DMS153 treated with DMSO at 0.1 percent for 48 hours (cell line): ENCODE measurements at regions not wholly inside any gene's neighbourhood (a gene's known extent, or its start where the extent isn't known, plus 50 kb on each side); places are given as distances from the start of the nearest gene placed in this dataset.
A peak's percentile ranks its signal among the peaks of the same experiment; 100 is the strongest.
"Not testable (repeated sequence)": the region's sequence is repeated elsewhere in the genome, so short reads cannot be mapped to it uniquely, and the experiment has no call there.

ENCODE experiments used
- DNase-seq: peaks from one replicate; lab custom pipeline; 2025; ENCODE audit not compliant: unreplicated experiment; lab: John Stamatoyannopoulos, UW

- peak; percentile 35 for DNase-seq
Observed at GRCh38 chr9:28073270-28073669, 500.0 kb upstream of the C9orf72 start.

DNA sequence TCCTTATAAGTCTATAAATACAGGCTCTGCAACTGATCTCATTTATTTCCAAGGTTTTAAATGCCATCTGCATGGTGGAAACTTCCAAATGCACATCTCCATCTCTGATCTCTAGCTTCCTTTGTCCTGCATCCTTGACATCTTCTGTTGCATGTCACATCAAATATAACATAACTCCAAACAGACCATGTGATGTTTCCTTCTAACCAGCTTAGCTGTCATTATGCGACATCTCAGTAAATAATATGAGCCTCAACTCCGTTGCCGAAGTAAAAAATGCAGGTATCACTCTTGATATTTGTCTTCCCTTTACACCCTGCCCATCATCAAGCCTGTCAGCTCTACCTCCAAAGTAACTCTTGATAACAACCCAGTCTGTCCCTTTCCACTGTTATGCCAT lies 506.4 kb upstream of the C9orf72 start:
- DNase-seq = no peak

DNA sequence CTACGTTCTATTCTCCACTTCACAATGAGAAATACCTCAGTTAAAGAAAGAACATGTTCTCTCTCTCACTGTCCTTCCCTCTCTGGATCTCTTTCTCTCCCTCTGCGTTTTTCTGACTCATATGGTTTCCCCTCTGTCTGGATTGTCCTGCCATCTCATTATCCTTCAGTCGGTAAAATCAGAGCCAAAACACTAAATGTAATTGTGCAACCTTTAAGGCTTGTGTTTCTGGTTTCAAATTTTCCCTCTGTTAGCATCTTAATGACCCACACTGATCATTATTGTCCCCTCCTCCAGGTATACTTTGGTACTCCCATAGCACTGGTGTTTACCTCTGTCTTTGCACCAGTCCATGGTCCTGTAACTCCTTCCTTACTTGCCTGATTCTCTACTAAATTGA lies 509.4 kb upstream of the C9orf72 start:
- no peak for DNase-seq

DNA sequence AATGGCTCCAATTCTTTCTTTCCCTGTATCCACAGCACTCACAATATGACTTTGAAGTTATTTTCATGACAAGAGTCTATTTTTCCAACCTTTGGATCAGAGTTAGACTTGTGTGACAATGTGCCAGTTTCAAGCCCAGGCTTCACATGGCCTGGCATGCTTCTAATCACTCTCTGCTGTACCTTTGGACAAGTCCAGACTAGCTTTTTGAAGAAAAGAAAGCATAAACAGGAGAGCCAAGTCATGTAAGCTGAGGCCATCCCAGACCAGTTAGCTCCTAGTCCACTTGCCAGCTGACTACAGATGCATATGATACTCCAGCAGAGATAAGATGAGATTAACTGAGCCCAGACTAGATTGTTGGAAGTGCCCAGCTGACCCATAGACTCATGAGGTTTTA lies 513.6 kb upstream of the C9orf72 start:
- no peak for DNase-seq

DNA sequence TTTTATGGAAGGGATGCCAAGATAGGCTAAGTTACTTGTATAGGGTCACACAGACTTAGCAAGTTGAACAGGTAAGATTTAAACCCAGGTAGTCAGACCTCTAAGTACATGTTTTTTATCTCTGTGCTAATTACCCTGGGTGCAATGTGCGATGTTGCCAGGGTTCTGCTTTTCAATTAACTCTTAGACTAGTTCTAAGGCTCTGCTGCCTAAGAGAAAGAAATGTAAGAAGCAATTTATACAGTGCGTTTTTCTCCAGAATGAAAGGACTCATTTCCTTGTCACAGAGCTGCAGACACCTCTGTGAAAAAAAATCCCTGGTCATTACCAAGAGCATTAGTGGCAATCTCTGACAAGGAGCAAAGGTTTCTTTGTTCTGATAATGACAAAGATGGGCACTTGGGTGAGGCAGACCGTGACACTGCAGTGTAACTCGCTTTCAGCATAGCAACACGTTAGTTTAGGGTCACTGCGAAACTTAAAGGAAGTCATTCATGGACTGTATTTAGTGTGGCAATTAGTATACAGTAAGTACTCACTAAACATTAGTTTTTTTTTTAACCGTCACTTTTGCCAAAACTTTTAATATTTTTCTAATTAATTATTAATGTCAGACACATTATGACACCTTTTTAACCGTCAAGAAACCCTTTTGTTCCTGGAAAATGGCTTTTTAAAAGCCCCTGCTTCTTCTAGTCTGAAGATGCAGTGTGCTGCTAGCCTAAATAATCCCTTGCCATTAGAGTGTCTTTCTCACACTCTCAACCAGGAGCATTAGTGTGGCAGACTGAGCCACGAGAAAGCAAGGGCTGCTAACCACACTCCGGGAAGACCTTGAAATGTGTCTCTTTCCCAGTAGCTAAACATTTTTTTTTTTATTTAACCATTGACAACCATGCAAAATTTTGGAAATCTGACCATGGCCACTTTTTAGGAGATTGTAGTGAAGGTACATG lies 520.0 kb upstream of the C9orf72 start:
- no peak for DNase-seq

DNA sequence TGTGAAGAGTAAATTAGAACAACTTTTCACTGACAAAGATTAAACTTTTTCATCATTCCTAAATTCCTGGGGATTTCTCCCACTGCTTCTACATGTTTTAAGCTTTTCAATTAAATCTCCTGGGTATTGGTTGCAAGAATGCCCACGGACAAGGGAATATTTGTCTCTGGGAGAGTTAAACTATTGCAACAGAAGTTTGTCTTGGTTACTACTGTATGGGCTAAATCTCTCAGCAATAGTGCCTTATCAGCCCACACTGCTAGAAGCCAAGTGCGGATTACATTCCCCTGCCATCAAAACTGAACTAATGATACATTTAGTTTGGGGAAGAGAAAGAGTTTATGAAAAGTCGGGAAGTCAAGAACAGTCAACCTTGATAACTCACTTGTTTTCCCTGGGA lies 528.2 kb upstream of the C9orf72 start:
- no peak for DNase-seq

DNA sequence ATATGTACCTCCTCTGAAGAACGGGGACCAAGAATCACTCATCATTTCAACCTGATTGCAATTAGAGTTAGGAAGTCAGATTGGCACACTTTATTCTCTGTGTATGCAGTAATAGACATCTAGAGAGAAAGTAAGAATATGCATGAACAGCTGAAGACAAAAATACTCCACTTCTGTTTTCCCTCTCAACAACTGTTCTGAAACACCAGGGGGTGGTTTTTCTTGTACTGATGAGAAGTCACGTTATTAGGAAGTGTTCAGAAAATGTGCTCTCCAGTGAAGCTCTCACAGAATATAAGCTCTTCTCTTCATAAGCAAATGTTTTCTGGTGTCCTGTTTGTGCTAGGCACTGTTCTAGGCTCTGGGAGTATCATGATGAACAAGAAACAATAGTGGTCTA lies 531.7 kb upstream of the C9orf72 start:
- DNase-seq = no peak

GRCh38 chr9:28120184-28120583 lies 546.9 kb upstream of the C9orf72 start:
- DNase-seq = peak; percentile 39

DNA sequence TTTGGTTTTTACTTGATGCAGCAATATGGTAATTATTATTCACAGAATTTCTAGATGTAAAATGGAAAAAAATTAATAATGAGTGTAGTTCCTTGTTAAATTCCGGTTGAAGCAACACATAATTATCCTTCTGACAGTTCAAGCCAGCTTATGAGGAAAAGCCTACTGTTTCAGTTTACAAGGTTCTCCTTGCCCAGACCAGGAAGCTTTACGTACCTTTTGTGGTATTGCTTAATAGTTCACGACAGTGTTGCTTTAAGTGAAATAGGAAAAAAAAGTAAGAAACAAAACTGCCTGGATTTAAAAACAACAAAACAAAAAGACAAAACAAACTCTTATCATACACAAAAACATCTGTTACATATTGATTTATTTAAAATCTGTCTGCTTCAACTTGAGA lies 547.3 kb upstream of the C9orf72 start:
- DNase-seq = no peak

GRCh38 chr9:28121366-28121765 lies 548.1 kb upstream of the C9orf72 start:
- DNase-seq = no peak

GRCh38 chr9:28124917-28125316 lies 551.6 kb upstream of the C9orf72 start:
- DNase-seq = no peak

DNA sequence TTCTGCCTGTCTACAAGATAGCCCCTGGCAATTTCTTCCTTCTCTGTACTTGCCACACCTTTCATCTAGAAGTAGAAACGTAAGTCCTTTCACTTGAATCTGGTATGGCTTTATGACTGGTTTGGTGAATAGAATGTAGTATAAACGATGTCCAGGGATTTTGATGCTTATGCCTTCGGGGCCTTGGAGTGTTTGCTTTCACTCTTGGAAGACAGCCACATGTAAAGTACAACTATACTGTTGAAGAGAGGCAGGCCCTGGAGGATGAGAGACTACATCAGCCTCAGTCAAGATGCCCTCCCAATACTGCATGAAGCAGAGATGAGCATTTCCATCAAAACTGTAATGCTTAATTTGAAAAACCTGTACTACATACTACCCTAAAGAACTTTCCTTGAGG lies 553.8 kb upstream of the C9orf72 start:
- DNase-seq = peak; percentile 10

GRCh38 chr9:28134446-28134976 lies 561.2 kb upstream of the C9orf72 start:
- DNase-seq = peak; percentile 13

GRCh38 chr9:28135549-28135948 lies 562.3 kb upstream of the C9orf72 start:
- DNase-seq = peak; percentile 29

DNA sequence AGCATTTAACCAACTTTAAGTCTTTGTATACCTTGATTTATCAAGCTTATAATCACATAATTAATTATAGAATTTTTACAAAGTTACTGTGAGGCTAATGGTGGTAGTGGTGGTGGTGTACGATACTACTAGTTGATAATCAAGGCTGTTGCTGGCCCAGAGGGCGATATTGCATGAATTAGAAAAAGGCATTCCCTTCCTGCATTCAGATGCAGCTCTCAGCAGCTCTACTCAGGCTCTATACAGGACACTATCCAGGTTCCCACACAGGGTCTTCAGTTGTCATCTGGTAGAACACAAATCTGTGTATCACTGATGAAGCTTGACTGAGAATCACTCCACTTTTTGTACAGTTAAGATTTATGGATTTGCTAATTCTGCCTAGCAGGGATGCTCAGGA lies 562.8 kb upstream of the C9orf72 start:
- no peak for DNase-seq

GRCh38 chr9:28147430-28147829 lies 574.1 kb upstream of the C9orf72 start:
- not testable (repeated sequence) for DNase-seq

DNA sequence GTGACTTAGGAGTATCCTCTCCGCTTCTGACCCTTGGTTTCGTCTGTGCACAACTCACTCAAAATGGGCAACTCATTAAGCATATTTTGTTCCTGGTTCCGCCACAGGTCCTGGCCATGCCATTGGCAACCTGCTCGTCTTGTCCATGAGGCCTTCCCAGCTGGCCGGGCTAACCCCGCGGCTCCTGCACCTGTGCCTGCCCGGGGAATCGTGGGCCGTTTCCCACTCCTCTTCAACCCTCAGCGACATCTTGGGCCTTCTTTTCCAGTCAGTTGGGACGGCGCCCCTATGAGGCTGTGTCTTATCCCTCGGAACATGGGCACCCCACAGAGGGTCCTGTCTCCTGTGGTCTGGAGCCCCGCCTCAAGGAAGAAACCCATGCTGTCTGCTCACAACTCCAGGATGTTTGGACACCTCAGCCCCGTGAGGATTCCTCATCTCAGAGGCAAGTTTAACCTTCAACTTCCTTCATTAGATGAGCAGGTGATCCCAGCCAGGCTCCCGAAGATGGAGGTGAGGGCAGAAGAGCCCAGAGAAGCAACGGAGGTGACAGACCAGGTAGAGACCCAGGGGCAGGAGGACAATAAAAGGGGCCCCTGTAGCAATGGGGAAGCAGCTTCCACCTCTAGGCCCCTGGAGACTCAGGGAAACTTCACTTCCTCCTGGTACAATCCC lies 574.8 kb upstream of the C9orf72 start:
- DNase-seq = not testable (repeated sequence)

DNA sequence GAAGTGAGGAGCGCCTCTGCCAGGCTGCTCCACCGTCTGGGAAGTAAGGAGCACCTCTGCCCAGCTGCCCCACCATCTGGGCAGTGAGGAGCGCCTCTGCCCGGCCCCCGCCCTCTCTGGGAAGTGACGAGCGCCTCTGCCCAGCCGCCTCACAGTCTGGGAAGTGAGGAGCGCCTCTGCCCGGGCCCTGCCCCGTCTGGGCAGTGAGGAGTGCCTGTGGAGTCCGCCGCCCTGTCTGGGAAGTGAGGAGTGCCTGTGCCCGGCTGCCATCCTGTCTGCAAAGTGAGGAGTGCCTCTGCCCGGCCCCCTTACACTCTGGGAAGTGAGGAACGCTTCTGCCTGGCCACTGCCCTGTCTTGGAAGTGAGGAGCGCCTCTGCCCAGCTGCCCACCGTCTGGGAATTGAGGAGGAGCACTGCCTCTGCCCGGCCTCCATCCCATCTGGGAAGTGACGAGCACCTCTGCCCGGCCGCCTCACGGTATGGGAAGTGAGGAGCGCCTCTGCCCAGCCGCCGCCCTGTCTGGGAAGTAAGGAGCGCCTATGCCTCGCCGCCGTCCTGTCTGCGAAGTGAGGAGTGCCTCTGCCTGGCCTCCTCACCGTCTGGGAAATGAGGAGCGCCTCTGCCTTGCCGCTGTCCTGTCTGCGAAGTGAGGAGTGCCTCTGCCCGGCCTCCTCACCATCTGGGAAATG lies 576.2 kb upstream of the C9orf72 start:
- not testable (repeated sequence) for DNase-seq

DNA sequence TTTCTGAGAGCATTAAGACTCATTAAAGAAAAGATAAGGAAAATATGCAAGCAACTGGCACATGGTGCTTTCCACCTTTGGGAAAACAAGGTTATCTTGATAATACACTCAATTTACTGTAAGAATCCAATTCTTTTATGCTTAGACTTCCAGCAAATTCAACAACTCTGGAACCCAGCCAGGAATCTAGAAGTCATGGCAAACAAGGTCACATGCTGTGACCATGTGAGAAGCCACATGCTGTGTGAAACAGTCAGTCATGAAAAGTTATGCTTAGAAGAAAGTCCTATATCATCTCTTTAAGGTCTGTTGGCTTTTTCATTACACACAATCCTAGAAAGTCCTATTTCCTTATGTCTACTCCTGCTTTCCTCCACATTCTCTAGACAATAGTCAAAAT lies 581.8 kb upstream of the C9orf72 start:
- DNase-seq = no peak

DNA sequence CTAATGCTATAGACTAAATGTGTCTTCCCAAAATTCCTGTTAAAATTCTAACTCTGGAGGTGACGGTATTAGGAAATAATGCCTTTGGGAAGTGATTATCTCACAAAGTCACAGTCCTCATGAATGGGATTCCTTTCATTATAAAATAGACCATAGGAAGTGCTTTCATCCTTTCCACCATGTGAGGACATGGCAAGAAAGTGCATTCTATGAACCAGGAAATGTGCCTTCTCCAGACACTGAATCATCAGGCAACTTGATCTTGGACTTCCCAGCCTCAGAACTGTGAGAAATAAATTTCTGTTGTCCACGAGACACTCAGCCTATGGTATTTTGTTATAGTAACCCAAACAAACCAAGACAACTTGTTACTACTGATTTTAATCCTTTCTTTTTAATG lies 582.4 kb upstream of the C9orf72 start:
- DNase-seq = no peak

DNA sequence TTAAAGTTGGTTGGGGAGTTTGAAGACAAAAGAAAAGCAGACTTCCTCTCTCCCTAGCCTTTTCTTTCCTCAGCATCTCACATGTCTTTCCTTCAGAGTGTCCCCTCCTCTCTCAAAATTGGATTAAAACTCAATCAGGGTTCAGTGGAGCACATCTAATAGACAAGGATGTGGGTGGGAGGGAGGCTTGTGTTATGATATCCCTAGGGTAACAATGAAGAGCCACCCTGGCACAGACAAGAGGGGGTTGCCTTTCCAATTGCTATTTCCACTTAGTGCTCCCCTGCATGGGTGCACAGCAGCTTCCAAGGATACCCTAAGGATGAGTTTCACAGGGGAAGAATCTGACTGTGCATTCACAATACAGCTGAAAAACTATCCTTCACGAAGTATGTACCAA lies 585.2 kb upstream of the C9orf72 start:
- DNase-seq = no peak
